ENCODE measurements at regions not wholly inside any gene's neighbourhood (a gene's known extent, or its start where the extent isn't known, plus 50 kb on each side); places are given as distances from the start of the nearest gene placed in this dataset.

DNA sequence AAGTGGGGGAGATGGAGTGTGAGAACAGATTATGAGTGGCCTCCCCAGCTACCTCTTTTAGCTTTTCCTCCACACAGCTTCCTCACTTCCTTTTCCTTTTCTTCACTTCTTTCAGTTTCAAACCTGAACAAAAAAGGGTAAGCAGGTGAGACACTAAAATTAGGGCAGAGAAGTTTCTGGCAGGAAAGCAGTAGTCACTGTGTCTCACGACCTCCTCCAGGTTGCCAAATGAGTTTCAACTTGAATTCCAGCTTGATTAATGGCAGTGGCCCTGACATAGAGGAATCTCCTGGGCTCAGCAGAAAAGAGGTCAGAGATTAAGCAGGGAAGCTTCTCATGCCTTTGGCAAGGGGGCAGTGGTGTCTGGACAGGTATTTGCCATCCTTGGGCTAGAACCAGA is 63.7 kb upstream of the SPINK5 start:
- no peak for TF ChIP-seq CTCF (IDR thresholded peaks at IDR 0.05)
- no peak for TF ChIP-seq POLR2A (IDR thresholded peaks at IDR 0.05; ENCODE audit: low read depth)
- no peak for TF ChIP-seq POLR2AphosphoS5 (IDR thresholded peaks at IDR 0.05)
- TF ChIP-seq EP300 (IDR thresholded peaks at IDR 0.05): no peak

Measured in esophagus muscularis mucosa (tissue), 4 donors.